Glomerular visceral epithelial cell (primary cell): ENCODE measurements at regions not wholly inside any gene's neighbourhood (a gene's known extent, or its start where the extent isn't known, plus 50 kb on each side); places are given as distances from the start of the nearest gene placed in this dataset.

Experiments
- DNase-seq: peaks from one replicate; pipeline ENCODE4 v3.0.0-alpha.2; 2016; ENCODE audit errors: extremely low spot score

GRCh38 chr16:80189476-80190175, 351.2 kb upstream of the DYNLRB2 start:
- DNase-seq: no peak

GRCh38 chr16:80176114-80176513, 364.7 kb upstream of the DYNLRB2 start:
- DNase-seq: peak; percentile 63

- DNase-seq: no peak
Observed at GRCh38 chr16:80175011-80175410, 365.8 kb upstream of the DYNLRB2 start.

- DNase-seq: peak; percentile 64
Observed at GRCh38 chr16:80174416-80174815, 366.4 kb upstream of the DYNLRB2 start.

- DNase-seq: no peak
Observed at GRCh38 chr16:80171746-80172145, 369.0 kb upstream of the DYNLRB2 start.

GRCh38 chr16:80171199-80171598, 369.6 kb upstream of the DYNLRB2 start:
- no peak for DNase-seq

- DNase-seq: peak; percentile 54
Observed at GRCh38 chr16:80167657-80168390, 373.0 kb upstream of the DYNLRB2 start.

GRCh38 chr16:80166082-80166481, 374.7 kb upstream of the DYNLRB2 start:
- DNase-seq: no peak

- no peak for DNase-seq
Observed at GRCh38 chr16:80164966-80165550, 375.7 kb upstream of the DYNLRB2 start.

- DNase-seq: no peak
Observed at GRCh38 chr16:80163339-80163738, 377.5 kb upstream of the DYNLRB2 start.

- no peak for DNase-seq
Observed at GRCh38 chr16:80161799-80162739, 378.7 kb upstream of the DYNLRB2 start.

- DNase-seq: peak; percentile 73
Observed at GRCh38 chr16:80158766-80159165, 382.0 kb upstream of the DYNLRB2 start.

GRCh38 chr16:80151722-80152111, 389.1 kb upstream of the DYNLRB2 start:
- no peak for DNase-seq

GRCh38 chr16:80150978-80151721, 389.6 kb upstream of the DYNLRB2 start:
- DNase-seq: no peak

GRCh38 chr16:80148826-80149225, 392.0 kb upstream of the DYNLRB2 start:
- no peak for DNase-seq

GRCh38 chr16:80147026-80147655, 393.7 kb upstream of the DYNLRB2 start:
- peak; percentile 21 for DNase-seq

GRCh38 chr16:80144191-80144590, 396.6 kb upstream of the DYNLRB2 start:
- peak; percentile 24 for DNase-seq

- no peak for DNase-seq
Observed at GRCh38 chr16:80142940-80143339, 397.9 kb upstream of the DYNLRB2 start.

- no peak for DNase-seq
Observed at GRCh38 chr16:80142281-80142680, 398.5 kb upstream of the DYNLRB2 start.

GRCh38 chr16:80129791-80130190, 411.0 kb upstream of the DYNLRB2 start:
- no peak for DNase-seq

GRCh38 chr16:80125677-80126076, 415.1 kb upstream of the DYNLRB2 start:
- no peak for DNase-seq
